GM21717 (cell line): ENCODE measurements at regions not wholly inside any gene's neighbourhood (a gene's known extent, or its start where the extent isn't known, plus 50 kb on each side); places are given as distances from the start of the nearest gene placed in this dataset.
A peak's percentile ranks its signal among the peaks of the same experiment; 100 is the strongest.

ENCODE experiments used
- ATAC-seq: cut with Tn5 transposase; IDR thresholded peaks from one replicate; pipeline ENCODE4 v1.9.1; 2021; ENCODE audit warnings: mild to moderate bottlenecking, moderate library complexity; ENCODE audit not compliant: unreplicated experiment

DNA sequence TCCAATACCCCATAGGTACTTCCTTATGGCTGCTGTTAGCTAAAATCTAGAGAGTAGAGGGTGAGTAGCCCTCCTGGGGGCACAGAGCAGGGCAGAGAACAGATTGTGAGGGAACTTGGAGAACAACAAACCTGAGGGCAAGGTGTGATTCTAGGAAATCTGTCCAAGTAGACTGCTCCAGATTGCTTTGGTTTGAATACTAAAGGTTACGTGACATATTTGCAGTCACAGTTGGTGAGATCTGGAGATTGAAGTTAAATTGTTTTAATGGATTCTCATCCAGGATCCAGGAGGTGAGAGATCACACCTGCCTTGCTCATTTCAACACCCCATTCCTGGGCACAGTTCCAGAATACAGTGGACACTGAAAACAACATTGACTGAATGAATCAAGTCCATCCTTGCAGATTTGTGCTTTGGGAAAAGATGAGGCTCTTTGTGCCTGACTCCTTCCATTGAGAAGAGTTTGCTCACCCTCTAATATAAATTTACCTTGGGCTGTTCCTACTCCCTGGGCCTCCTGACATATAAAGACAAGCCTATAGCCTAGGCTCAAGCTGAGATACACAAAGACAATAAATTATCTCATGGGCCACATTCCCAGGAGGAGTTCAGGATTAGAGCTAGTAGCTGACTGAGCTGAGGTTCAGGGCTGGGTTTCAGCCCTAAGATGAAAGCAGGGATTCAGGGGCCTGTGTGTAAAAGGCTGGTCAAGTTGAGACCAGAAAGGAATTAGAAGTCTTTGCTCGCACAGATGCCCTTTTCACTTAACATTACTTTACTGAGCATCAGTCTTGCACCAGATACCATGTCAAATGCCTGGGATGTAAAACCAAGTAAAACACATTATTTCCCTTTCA, 400.9 kb upstream of the MCTP2 start:
- ATAC-seq = no peak

DNA sequence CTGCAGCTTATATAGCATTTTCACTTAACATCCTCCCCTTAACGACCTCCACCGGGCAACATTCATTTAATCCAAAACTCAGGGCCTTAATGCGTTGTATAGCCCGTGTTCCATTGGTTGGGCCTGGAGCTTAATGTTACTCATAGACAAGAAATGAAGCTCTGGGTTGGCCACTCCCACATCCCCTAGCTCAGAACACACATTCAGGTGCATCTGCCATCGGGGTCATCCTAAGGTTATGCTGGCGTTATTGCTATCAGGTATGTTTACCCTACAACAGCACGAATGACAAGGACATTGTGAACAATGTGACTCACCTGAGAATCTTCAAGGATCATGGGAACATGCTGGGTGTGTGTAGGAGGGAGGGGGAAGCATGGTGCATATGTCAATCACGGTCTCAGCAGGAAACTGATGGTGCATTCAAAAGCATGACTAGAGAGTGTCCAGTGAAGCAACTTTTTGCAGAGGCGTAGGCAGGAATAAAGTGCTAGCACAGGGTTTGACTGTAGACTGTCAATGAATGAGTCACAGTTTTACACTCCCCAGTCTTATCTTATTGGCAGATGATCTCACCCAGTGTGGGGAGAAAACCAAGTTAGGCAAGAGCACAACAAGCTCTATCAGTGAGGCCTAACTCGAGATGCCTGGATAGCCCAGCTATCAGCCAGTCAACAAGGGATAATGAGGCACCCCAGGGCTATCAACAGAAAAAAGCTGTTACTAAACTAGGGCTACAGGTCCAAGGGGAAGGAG, 402.1 kb upstream of the MCTP2 start:
- peak; percentile 72 for ATAC-seq

DNA sequence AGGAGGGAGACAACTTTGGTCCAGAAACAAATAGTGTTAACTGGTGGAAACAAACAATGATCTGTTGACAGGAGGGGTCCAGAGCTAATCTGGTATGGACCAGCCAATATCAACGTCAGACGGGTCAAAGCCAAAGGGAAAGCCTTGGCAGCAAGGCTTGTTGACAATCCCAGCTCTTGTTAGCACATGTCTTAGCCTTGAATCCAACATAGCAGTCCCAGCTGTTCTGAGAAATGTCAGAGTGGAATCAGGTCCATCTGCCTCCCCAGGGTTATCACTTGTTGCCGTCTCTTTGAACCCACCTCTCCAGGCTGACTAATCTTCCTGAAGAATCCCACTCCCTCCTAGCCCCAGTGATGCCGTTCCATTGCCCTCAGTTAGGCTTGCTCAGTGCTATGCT, 404.6 kb upstream of the MCTP2 start:
- no peak for ATAC-seq

DNA sequence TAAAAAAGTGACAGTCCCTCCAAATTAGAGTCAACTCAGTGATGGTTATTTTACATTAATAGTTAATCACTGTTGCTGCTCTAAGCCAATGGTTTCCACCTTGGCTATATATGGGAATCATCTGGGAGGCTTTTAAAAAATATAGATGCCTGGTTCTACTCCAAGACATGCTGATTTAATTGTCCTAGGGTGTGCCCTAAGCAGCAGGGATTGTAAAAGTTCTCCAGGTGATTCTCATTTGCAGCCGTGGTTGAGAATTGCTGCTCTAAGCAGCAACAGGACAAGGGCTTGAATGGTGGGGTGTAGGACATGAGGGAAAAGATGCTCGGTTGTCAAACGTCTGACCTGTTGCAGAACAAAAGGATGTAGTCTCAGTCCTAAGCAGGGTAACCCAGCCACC, 405.1 kb upstream of the MCTP2 start:
- no peak for ATAC-seq

DNA sequence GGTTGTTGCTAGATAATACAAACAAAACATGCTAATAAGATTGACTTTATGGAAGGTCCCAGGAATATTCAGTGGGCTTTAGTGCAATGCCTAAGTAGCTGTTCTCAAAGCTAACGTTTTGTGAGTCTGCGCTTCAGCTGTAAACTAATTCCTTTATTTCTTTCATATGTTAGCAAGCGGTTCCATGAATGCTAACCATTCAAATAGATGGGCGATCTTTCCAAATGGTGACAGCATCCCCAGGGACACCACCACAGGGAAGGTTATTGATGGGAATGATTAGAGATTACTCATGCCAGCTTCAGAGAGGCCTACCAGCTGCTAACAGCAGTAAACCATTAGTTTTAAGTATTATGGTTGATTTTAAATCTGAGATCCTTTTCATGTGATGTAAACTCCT, 405.7 kb upstream of the MCTP2 start:
- ATAC-seq = no peak

DNA sequence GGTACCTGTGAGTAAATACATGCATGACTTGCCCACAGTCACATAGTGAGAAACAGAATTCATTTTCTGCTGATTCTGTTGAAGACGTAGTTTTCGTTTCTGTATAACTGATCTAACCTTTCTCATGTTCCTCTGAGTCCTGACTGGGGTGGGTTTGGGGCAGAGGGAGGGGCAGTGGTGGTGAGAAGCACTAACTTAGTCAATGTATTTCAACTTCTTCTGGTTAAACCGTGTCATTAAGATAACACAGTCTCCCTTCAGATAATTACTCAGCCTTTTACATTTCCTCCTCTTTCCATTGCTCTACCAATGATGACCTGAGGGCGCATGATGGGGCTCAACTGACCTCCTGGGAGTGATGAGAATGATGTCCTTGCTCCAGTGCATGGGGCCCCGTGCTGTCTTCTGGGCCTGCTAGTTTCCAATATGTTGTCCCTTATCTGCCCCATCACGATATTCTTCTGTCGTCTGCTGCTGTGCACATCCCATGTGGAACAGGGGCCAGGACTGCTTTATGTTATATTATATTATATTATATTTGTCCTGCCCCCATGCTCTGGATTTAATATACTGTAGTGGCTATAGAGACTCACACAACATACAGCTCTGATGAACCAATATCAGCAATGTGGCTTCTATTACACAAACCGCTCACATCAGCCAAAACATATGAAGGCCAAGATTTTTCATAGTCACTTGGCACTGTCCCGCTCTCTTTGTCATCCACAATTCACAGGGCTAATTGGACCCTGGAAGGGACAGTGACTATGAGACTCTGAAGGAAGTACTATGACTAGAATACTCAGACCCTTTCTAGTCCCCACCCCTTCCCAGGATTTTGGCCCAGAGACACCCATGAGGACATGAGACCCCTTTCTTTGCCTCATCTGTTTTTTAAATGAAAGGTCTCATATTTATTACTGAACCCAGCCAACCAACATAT, 407.1 kb upstream of the MCTP2 start:
- ATAC-seq = no peak

DNA sequence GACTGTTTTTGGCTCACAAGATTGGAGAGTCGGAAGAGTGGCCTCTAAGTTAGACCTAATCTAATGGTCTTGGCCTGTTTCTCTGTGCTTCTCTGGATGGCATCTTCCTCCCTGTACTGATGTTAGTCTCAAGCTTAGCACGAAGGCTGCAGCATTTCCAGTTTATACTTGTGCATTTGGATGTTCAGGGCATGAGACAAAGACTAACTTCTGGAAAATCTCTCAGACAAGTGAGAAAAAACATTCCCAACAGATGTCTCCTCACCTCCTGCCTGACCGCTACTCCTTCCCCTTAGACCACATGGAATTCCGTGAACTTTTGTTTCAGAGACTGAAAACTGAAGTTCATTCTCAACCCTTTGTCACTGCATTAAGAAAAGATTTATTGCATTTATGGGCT, 410.8 kb upstream of the MCTP2 start:
- ATAC-seq = no peak

DNA sequence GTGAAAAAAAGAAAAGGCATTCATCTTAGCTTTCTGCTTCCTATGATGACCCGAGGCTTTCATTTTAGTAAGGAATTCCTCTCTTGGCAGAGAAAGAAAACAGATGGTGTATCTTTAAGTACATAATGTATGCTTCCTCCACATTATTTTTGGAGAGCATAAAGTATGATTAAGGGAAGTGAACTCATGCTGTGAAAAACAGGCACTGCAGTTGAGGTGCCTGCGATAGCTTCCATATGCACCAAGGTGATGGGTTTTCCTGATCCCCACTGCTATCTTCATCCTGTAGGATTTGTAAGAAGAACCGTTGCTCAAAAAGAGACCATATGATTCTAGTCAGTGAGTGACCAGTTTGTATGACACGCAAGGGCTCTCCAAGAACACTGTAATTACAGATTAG, 411.5 kb upstream of the MCTP2 start:
- ATAC-seq = no peak

DNA sequence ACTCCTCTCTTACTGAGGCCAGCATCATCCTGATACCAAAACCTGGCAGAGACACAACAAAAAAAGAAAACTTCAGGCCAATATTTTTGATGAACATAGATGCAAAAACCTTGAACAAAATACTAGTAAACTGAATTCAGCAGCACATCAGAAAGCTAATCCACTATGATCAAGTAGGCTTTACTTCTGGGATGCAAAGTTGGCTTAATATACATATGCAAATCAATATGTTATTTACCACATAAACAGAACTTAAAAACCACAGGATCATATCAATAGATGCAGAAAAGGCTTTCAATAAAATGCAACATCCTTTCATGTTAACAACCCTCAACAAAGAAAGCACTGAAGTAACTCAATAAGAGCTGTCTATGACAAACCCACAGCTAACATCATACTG, 414.5 kb upstream of the MCTP2 start:
- no peak for ATAC-seq

DNA sequence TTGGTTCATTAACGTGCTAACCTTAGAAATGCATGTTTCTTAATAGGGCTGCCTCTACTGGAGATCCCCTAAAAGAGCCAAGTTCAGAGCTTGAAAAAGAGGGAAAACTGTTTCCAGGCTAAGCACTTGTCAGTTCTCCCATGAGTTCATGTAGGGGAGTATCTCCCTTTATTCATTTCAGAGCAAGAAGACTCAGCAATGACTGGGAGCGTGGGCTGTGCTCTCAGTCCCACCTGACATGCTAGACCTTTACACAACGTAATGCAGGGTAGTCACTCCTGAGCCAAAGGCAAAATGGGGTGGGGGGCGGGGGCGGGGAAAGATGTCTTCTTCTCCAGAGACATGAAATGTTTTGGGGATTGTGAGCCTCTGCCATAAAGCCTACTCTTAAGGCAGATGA, 420.1 kb upstream of the MCTP2 start:
- ATAC-seq = no peak

DNA sequence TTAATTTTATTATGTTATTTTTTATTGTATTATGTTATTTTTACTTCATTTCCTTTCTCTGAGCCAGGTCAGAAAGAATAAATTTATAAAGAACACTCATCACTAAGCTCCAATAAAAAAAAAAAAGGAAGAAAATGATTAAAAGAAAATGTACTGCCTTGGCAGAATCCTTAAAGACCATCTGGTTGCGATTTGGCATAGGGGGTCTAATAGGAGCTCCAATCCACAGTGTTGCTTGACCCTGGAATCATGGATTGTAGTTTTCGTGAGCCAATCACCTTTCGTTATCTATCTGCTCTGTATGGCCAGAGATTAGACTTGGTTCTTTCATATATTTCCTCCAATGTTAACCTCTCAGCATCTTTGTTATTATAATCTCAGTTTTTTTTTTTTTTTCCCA, 421.8 kb upstream of the MCTP2 start:
- ATAC-seq = no peak

DNA sequence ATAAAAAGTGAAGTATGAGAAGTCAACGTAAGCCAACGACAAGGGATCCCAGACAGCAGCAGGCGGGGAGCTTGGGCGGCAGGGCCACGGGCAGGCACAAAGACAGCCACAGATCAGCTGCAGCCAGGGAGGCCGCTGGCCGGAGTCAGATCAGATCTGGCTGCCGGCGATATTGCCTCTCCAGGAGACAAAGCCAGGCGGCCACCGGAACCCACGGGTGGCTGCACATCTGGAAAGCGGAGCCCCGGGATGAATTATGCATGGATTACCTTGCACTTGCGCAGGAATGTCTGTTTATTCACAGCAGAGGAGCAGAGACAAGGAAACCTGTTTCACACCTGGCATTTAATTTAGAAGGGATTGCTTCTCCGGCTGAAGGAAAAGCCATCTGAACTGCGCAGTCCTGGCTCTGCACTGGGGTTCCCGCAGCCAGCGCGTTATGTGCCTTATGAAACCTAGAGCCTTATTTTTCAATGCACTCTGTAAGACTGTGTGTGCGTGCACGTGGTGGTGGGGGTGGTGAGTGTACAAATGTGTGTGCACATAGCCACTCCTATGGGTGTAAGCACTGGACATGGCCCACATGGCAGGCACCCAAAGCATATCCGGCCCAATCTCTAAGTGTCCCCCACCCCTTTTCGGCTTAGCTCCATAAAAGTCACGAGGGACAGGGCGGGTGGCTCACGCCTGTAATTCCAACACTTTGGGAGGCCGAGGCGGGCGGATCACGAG, 427.8 kb upstream of the MCTP2 start:
- no peak for ATAC-seq

DNA sequence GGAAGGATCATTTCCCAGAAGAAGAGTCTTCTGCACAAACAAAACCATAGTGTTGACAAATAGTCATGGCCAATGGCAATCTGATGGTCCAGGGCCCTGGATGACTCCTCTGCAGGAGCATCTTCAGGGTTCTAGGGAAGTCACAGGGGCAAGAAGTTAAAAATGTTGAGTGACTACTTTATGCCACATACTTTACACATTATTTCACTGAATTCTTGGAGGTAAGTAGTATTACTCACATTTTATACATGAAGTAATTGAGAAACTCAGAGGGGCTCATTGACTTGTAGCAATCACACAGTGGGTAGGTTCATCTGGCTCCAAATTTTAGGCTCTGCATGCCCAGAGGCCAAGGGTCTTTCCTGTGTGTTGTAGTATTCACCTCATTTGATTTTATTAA, 430.2 kb upstream of the MCTP2 start:
- ATAC-seq = no peak

DNA sequence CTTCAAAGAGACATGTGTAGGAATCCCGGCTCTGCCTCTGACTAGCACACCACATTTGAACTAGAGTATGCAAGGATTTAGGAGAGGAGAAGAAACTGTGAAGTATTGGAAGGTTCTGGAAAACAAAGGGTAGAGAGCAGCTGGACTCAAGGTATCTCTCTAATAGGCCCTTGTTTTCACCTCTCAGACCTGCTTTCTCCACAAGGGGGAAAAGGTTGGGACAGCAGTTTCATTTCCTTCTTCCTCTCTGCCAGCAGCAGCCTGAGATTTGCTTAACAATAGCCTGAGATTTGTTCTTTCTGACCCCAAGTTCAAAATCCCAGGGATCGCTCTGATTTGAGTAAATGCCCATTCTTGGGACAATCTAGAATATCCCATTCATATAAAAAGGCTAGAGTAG, 430.6 kb upstream of the MCTP2 start:
- ATAC-seq = no peak

DNA sequence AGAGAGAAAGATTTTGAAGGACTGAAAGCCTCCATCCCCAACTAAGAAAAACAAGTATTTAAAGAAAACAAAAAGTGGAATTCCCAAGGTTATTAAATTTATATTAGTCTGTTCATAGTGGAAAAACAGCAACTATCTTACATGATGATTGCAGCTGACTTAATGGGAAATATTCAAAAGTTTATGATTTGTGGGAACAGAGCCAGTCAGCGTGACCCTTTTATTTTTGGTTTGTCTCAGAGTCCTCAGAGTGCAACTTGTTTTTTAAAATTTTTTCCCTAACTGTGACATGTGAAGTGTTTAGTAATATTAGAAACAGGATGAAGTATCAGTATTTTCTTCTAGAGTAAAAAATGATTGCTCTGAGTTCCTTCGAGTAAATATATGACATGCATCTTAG, 441.9 kb upstream of the MCTP2 start:
- no peak for ATAC-seq

DNA sequence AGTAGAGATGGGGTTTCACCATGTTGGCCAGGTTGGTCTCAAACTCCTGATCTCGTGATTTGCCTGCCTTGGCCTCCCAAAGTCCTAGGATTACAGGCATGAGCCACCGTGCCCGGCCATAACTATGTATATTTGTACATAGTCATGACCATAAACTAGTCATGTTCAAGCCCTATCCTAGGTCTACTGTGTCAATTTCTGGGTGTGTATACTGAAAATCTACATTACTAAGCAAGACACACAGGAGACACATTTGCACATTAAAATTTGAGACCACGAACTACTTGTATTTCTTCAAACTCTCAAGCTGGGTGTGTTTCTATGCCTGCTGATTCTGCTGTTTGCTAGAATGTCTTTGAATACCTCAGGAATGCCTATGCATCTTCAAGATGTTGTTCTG, 451.3 kb upstream of the MCTP2 start:
- no peak for ATAC-seq

DNA sequence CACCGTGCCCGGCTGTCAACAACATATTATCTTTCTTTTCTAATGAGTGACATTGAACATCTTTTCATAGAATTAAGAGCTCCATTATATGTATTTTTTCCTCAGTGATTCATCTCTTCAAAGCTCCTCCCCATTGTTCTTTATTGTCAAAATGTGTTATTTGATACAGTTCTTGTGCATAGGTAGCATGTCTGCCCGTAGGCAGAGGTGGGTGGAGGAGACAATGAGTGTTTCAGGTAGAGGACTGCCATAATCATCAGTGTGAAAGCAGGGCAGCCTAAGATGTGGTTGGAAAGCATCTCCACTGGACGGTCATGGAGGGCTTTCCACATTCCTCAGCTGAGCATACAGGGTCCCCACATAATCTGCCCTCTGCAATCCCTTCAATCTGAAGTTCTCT, 452.0 kb upstream of the MCTP2 start:
- no peak for ATAC-seq

DNA sequence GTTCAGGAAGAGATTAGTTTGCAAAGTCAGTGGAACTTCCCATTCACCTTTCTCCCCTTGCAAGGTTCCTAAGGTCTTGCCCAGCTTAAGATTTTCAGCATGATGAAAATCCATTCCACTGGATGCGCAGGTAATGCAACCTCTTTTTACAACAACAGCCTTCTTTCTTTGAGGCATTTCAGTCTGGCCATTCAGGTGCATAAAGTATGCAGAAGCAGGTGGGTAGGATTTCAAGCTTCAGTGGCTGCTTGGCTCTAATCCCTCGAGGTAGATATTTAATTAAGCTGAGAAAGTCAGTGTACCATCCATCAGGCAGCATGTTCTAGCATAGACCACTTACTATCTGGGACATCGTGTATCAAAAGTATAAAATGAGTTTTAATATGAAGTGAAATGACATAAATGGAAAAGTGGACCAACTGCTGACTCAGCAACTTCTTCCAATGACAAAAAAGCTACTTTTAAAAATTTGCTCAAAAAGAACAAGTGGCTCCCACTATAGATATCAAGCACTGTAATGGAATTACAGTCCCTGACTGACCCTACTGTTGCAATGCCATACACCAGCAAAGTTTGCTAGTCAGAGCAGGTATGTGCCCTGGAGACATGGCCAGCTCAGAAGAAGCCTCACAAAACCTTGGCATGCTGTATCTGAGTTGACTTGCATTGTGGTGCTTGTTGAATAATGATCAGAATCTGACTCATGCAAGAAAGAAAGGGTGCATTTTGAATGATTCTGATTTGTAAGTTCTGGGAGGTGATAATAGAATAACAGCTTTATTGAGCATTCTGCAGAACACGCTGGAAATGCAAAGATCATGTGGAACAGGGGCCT, 459.9 kb upstream of the MCTP2 start:
- ATAC-seq = no peak

DNA sequence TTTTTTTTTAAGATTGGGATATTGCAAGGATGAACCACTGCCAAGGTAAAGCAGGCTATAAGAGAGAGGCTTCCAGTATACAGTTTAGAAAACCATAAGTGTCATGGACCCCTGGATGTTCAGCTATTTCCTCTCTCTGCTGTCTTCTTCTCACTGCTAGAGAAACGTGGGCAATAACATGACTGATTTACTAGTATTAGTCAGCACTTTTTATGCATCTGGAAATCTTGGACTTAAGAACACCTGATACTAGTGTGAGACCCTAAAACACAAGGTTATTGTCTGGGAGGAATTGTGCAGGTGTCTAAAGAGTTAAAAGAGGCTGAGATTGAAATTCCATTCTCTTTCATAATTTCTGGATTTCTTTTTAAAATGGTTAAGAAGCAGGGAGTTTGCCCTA, 460.6 kb upstream of the MCTP2 start:
- ATAC-seq = no peak

DNA sequence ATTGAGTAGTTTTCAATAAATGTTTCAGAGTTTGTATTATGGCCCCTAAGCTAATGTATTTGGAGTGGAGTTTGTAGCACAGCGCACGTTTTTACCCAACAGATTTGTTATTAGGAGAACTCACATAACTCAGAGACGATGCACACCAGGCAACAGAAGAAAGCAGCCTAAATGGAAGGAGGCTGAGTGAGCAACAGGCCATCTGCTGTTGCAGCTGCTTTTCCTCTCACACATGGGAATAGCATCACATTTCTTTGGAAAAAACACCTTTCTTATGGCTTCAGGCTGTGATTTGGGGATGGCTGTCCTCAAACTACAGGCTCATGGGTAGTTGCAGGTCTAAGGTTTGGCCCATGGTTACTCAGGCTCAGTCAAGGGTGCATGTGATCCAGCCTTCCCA, 469.3 kb upstream of the MCTP2 start:
- no peak for ATAC-seq
